SK-N-SH (cell line): ENCODE measurements at regions not wholly inside any gene's neighbourhood (a gene's known extent, or its start where the extent isn't known, plus 50 kb on each side); places are given as distances from the start of the nearest gene placed in this dataset.

ENCODE experiments used
- CTCF ChIA-PET: fragments of 300-600, 350-600 bp; formaldehyde crosslinking; extraction: SDS; loops from one replicate; lab custom pipeline; 2021; lab: Yijun Ruan, JAX
- POLR2A ChIA-PET: fragments of 350-600 bp; sonication (Branson Sonifier 250); formaldehyde crosslinking; extraction: SDS; loops from one replicate; lab custom pipeline; 2020; ENCODE audit warnings: antibody characterized with exemption, inconsistent platforms; lab: Yijun Ruan, JAX
- DNase-seq: peaks from one replicate; pipeline ENCODE4 v3.0.0; 2012
- H2AFZ ChIP-seq: fragments of 200-600 bp; sonication (generic); 2 replicates; pipeline ENCODE4 v1.8.1; 2016; ENCODE audit warnings: antibody characterized with exemption, mild to moderate bottlenecking, low read depth
- H3F3A ChIP-seq: fragments of 200-600 bp; sonication (generic); replicated peaks from 2 replicates; pipeline ENCODE3; 2016; ENCODE audit warnings: antibody characterized with exemption, mild to moderate bottlenecking; ENCODE audit not compliant: insufficient read depth
- H3K27ac ChIP-seq, 2 experiments: fragments of 200-500 bp in 1 of 2; fragments of 200-600 bp in 1 of 2; sonication (Bioruptor generic) in 1 of 2; sonication (generic), shearing (Covaris generic) in 1 of 2; 2 replicates each; pipeline versions ENCODE4 v1.5.1 to v1.6.1; 2014 to 2016; ENCODE audit warnings: low read depth in 2 of 2, inconsistent platforms in 1 of 2, low read length in 1 of 2, mild to moderate bottlenecking in 1 of 2, mixed read lengths in 1 of 2
- H3K27me3 ChIP-seq: fragments of 200-600 bp; sonication (generic), shearing (Covaris generic); 2 replicates; pipeline ENCODE4 v1.6.1; 2016; ENCODE audit warnings: mixed run types; ENCODE audit not compliant: insufficient read depth
- H3K36me3 ChIP-seq, 2 experiments: fragments of 200-500 bp in 1 of 2; fragments of 200-600 bp in 1 of 2; sonication (Bioruptor generic) in 1 of 2; sonication (generic) in 1 of 2; replicated peaks in 1 of 2; 2 replicates each; pipeline versions ENCODE3 to v1.5.1; 2014 to 2016; ENCODE audit warnings: low read length in 1 of 2, mild to moderate bottlenecking in 1 of 2; ENCODE audit not compliant: insufficient read depth in 2 of 2, control insufficient read depth in 1 of 2
- H3K4me1 ChIP-seq, 2 experiments: fragments of 200-500 bp in 1 of 2; fragments of 200-600 bp in 1 of 2; sonication (Bioruptor generic) in 1 of 2; sonication (generic), shearing (Covaris generic) in 1 of 2; 2 replicates each; pipeline versions ENCODE4 v1.5.1 to v1.6.1; 2014 to 2016; ENCODE audit warnings: low read depth in 1 of 2, low read length in 1 of 2, mixed run types in 1 of 2; ENCODE audit not compliant: insufficient read depth in 2 of 2, control insufficient read depth in 1 of 2
- H3K4me2 ChIP-seq: fragments of 200-600 bp; sonication (generic), shearing (Covaris generic); 2 replicates; pipeline ENCODE4 v1.6.1; 2017; ENCODE audit warnings: mixed run types
- H3K4me3 ChIP-seq, 2 experiments: fragments of 200-500 bp in 1 of 2; fragments of 200-600 bp in 1 of 2; sonication (Bioruptor generic) in 1 of 2; sonication (generic), shearing (Covaris generic) in 1 of 2; 2 replicates each; pipeline versions ENCODE4 v1.5.1 to v1.8.1; 2014 to 2016; ENCODE audit warnings: low read depth in 2 of 2, inconsistent platforms in 1 of 2, low read length in 1 of 2, mild to moderate bottlenecking in 1 of 2, mixed read lengths in 1 of 2, moderate library complexity in 1 of 2
- H3K79me2 ChIP-seq: fragments of 200-600 bp; sonication (generic); 2 replicates; pipeline ENCODE4 v1.8.1; 2017; ENCODE audit warnings: mild to moderate bottlenecking; ENCODE audit not compliant: insufficient read depth
- H3K9ac ChIP-seq: fragments of 200-600 bp; sonication (generic); 2 replicates; pipeline ENCODE4 v1.6.1; 2017; ENCODE audit warnings: mixed run types
- H3K9me2 ChIP-seq: fragments of 200-600 bp; sonication (generic); 2 replicates; pipeline ENCODE4 v1.6.1; 2017; ENCODE audit warnings: mixed run types
- H3K9me3 ChIP-seq: fragments of 200-600 bp; sonication (generic); 2 replicates; pipeline ENCODE4 v1.6.1; 2017; ENCODE audit warnings: mixed run types, mild to moderate bottlenecking, moderate library complexity
- H4K20me1 ChIP-seq: fragments of 200-600 bp; sonication (generic); 2 replicates; pipeline ENCODE4 v1.6.1; 2017; ENCODE audit warnings: mild to moderate bottlenecking, mixed run types; ENCODE audit not compliant: insufficient read depth
- FOSL2 ChIP-seq: IDR thresholded peaks from 2 replicates; pipeline ENCODE4 v1.4.0; 2012; ENCODE audit warnings: low read depth, mild to moderate bottlenecking, moderate library complexity, borderline replicate concordance
- FOXM1 ChIP-seq: IDR thresholded peaks from 2 replicates; pipeline ENCODE4 v1.4.0; 2012; ENCODE audit warnings: low read depth, mild to moderate bottlenecking
- GATA2 ChIP-seq: sonication (generic); formaldehyde crosslinking; IDR thresholded peaks from 2 replicates; pipeline ENCODE4 v1.5.0; 2020; ENCODE audit warnings: mild to moderate bottlenecking, missing genetic modification reagents
- MEF2A ChIP-seq: IDR thresholded peaks from 2 replicates; pipeline ENCODE4 v1.4.0; 2012; ENCODE audit warnings: low read depth, borderline replicate concordance
- MXI1 ChIP-seq: IDR thresholded peaks from 2 replicates; pipeline ENCODE4 v1.6.1; 2012; ENCODE audit warnings: mild to moderate bottlenecking, low read depth, low read length, improper control_type of control experiment
- NFIC ChIP-seq: IDR thresholded peaks from 2 replicates; pipeline ENCODE4 v1.4.0; 2012; ENCODE audit warnings: borderline replicate concordance
- TAF1 ChIP-seq: IDR thresholded peaks from 2 replicates; pipeline ENCODE4 v1.6.1; 2012; ENCODE audit warnings: low read depth, mild to moderate bottlenecking, low read length, moderate library complexity, borderline replicate concordance
- TEAD4 ChIP-seq: IDR thresholded peaks from 2 replicates; pipeline ENCODE4 v1.4.0; 2012; ENCODE audit warnings: mild to moderate bottlenecking, borderline replicate concordance; ENCODE audit not compliant: insufficient read depth
- WGBS: methylation state at CpG from one replicate; pipeline ENCODE4 v1.1.6; 2017; ENCODE audit warnings: low lambda C conversion rate; 5-methylcytosine and 5-hydroxymethylcytosine counted together
- TF ChIP-seq, protein P1 (sequence below): fragments of 200-600 bp; sonication (generic); IDR thresholded peaks from 2 replicates; pipeline ENCODE4 v1.6.1; 2017; ENCODE audit warnings: antibody characterized with exemption, mild to moderate bottlenecking, moderate library complexity
- TF ChIP-seq, protein P2 (sequence below): IDR thresholded peaks from 2 replicates; pipeline ENCODE4 v1.4.0; 2012; ENCODE audit warnings: low read depth, borderline replicate concordance

DNA sequence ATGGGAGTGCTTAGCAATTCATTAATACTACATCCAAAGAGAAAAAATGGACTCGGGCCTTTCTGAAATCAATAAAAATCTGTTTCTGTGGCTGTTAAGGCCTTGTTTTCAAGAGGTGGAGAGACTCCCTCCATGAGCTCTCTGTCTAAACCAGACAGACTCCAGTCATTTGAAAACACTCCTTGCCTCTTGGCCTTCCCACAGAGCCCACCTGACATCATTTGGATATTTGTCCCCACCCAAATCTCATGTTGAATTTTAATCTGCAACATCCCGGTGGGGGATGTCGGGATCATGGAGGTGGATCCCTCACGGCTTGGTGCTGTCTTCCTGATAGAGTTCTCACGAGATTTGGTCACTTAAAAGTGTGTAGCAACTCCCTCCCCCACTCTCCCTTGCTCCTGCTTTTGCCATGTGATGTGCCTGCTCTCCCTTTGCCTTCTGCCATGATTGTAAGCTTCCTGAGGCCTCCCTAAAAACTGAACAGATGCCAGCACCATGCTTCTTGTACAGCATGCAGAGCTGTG lies 226.3 kb downstream of the TBXT start:
- Histone ChIP-seq H3K4me2 (no peak overlapping the region), H3F3A (no peaks in the 10 kb centered on the region)
- no peak for TF ChIP-seq MEF2A
- TF ChIP-seq, protein P1, sequence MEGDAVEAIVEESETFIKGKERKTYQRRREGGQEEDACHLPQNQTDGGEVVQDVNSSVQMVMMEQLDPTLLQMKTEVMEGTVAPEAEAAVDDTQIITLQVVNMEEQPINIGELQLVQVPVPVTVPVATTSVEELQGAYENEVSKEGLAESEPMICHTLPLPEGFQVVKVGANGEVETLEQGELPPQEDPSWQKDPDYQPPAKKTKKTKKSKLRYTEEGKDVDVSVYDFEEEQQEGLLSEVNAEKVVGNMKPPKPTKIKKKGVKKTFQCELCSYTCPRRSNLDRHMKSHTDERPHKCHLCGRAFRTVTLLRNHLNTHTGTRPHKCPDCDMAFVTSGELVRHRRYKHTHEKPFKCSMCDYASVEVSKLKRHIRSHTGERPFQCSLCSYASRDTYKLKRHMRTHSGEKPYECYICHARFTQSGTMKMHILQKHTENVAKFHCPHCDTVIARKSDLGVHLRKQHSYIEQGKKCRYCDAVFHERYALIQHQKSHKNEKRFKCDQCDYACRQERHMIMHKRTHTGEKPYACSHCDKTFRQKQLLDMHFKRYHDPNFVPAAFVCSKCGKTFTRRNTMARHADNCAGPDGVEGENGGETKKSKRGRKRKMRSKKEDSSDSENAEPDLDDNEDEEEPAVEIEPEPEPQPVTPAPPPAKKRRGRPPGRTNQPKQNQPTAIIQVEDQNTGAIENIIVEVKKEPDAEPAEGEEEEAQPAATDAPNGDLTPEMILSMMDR, result no peak
- no peak for TF ChIP-seq TAF1
- no peak for TF ChIP-seq FOXM1
- no peak for TF ChIP-seq TEAD4
- TF ChIP-seq FOSL2, result no peak
- TF ChIP-seq, protein P2, sequence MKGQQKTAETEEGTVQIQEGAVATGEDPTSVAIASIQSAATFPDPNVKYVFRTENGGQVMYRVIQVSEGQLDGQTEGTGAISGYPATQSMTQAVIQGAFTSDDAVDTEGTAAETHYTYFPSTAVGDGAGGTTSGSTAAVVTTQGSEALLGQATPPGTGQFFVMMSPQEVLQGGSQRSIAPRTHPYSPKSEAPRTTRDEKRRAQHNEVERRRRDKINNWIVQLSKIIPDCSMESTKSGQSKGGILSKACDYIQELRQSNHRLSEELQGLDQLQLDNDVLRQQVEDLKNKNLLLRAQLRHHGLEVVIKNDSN, result no peak
- TF ChIP-seq, all 33 proteins: peak for 0
- H3K9me2 ChIP-seq, result no peaks in the 10 kb centered on the region
- H3K4me3 ChIP-seq, result no peak overlapping the region
- H4K20me1 ChIP-seq, result no peaks in the 10 kb centered on the region
- H2AFZ ChIP-seq, result no peak overlapping the region
- WGBS, result 49% methylated on average over 5 of the region's 5 CpGs
- ChIA-PET CTCF (interaction anchor here (0.8 kb wide), 1 partner anchor 51 kb away, joined by 4 read pairs; no protein-coding TSS in a partner anchor), POLR2A (no interaction called here)
- no peaks in the 10 kb centered on the region for H3K36me3 ChIP-seq
- no peaks in the 10 kb centered on the region for H3K9me3 ChIP-seq
- no peaks in the 10 kb centered on the region for H3K27me3 ChIP-seq
- H3K9ac ChIP-seq, result no peak overlapping the region
- no peaks in the 10 kb centered on the region for H3K4me1 ChIP-seq
- no peaks in the 10 kb centered on the region for H3K79me2 ChIP-seq
- DNase-seq, result no peak
- no peak overlapping the region for H3K27ac ChIP-seq

DNA sequence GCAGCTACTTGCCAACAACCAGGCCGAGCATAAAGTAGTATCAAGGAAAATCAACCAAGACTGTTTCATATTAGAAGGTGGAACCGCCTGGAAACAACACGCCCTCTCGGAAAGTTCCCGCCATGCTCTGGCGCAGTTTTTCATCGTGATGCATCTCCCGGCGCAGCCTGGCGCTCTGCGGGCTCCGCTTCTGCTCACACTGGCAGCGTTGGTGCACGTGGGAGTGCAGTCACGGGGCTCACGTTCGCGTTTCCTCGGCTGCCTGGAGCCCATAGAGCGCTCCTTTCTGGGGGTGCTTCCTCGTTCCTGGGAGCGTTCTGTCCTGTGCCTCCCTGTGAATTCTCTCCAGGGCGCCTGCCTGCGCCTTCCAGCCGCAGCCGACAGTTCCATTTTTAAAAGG lies 227.3 kb downstream of the TBXT start:
- ChIA-PET CTCF (no interaction called here), POLR2A (no interaction called here)
- Histone ChIP-seq H3K9ac (no peak overlapping the region), H3K36me3 (no peaks in the 10 kb centered on the region), H3K27ac (no peak overlapping the region), H3K9me2 (no peaks in the 10 kb centered on the region), H3K4me1 (no peaks in the 10 kb centered on the region), H3K79me2 (no peaks in the 10 kb centered on the region), H3K4me2 (no peak overlapping the region), H4K20me1 (no peaks in the 10 kb centered on the region), H3F3A (no peaks in the 10 kb centered on the region), H3K27me3 (no peaks in the 10 kb centered on the region), H3K9me3 (no peaks in the 10 kb centered on the region), H3K4me3 (no peak overlapping the region), H2AFZ (no peak overlapping the region)
- no peak for TF ChIP-seq TAF1
- TF ChIP-seq GATA2 (CRISPR knock-in tag), result no peak
- TF ChIP-seq NFIC, result no peak
- no peak for TF ChIP-seq MXI1
- WGBS, result 68% methylated on average over 26 of the region's 26 CpGs
- DNase-seq, result no peak
